ENCODE measurements at regions not wholly inside any gene's neighbourhood (a gene's known extent, or its start where the extent isn't known, plus 50 kb on each side); places are given as distances from the start of the nearest gene placed in this dataset.

GRCh38 chrX:13099121-13099520, 54.7 kb upstream of the FAM9C start:
- no peak for DNase-seq

GRCh38 chrX:13096728-13097127, 52.3 kb upstream of the FAM9C start:
- DNase-seq = no peak

DNA sequence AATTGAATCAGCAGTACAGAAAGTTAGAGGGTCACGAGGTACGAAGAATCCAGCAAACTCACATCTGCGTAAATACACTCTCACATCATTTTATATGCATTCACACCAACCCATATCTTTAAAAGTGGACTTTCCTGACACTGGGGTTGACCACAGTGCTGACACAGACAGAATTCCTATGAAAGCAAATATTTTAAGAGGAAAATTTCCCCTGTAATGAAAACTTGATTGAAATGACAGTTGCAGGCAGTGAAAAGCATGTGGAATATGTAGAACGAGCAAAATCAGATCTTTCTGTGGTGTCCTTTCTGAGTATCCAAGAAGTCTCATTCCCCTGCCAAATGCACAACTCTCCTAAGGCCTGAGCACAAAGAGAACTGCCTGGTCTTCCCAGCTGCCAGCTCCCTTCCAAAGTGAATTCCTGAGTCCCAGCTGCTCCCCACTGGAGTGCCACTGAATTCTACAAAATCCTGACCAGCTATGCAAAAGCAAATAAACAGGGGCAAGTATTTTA, 50.5 kb upstream of the FAM9C start:
- DNase-seq = no peak

DNA sequence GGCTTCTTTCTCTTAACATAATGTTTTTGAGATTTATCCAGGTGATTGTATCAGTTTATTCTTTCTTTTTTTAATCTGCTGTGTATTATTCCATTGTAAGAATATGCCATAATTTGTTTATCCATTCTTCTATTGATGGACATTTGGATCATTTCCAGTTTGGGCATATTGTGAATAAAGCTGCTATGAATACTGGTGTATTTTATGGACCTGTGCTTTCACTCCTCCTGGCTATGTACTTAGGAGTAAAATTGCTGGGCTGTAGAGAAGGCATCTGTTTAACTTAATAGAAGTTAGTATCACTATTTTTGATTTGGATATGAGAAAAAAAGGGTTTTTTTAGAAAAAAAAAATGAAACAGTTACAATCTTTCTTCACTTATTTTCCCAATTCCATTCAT, 50.0 kb upstream of the FAM9C start:
- no peak for DNase-seq
